HG03354 (cell line): ENCODE measurements at regions not wholly inside any gene's neighbourhood (a gene's known extent, or its start where the extent isn't known, plus 50 kb on each side); places are given as distances from the start of the nearest gene placed in this dataset.

ENCODE experiments used
- ATAC-seq: cut with Tn5 transposase; IDR thresholded peaks from one replicate; pipeline ENCODE4 v1.9.1; 2021; ENCODE audit warnings: mild to moderate bottlenecking; ENCODE audit not compliant: unreplicated experiment, poor library complexity, severe bottlenecking

- no peak for ATAC-seq
These were observed 199.9 kb downstream of the LACC1 start for GRCh38 chr13:44079413-44080205.

GRCh38 chr13:44084146-44084545 is 204.4 kb downstream of the LACC1 start:
- ATAC-seq = no peak

GRCh38 chr13:44086389-44086788 is 206.7 kb downstream of the LACC1 start:
- ATAC-seq = no peak

DNA sequence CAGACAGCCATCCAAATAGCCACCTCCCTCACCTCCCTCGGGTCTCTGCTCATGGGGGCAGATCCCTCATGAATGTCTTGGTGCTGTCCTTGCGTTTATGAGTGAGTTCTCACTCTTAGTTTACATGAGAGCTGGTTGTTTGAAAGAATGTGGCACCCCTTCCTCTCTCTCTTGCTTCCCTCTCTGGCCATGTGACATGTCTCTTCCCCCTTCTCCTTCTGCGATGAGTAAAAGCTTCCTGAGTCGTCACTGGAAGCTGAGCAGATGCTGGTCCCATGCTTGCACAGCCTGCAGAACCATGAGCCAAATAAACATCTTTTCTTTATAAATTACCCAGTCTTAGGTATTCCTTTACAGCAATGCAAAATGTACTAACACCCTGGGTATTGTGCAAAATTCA is 208.7 kb downstream of the LACC1 start:
- ATAC-seq = no peak

- no peak for ATAC-seq
These were observed 209.3 kb downstream of the LACC1 start for GRCh38 chr13:44088991-44089413.

DNA sequence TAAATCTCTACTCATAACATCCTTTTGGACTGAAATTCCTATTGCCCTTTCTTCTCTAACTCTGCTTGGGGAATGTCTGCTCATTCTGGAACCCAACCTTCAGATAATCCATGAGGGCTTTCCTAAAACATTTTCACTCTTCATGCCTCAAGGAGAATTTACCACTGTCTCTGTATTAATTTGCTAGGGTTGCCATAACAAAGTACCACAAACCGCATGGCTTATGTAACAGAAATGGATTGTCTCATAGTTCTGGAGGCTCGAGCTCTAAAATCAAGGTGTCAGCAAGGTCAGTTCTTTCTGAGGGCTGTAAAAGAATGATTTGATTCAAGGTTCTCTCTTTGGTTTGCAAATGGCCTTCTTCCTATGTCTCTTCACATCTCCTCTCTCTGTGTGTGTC is 209.7 kb downstream of the LACC1 start:
- no peak for ATAC-seq

DNA sequence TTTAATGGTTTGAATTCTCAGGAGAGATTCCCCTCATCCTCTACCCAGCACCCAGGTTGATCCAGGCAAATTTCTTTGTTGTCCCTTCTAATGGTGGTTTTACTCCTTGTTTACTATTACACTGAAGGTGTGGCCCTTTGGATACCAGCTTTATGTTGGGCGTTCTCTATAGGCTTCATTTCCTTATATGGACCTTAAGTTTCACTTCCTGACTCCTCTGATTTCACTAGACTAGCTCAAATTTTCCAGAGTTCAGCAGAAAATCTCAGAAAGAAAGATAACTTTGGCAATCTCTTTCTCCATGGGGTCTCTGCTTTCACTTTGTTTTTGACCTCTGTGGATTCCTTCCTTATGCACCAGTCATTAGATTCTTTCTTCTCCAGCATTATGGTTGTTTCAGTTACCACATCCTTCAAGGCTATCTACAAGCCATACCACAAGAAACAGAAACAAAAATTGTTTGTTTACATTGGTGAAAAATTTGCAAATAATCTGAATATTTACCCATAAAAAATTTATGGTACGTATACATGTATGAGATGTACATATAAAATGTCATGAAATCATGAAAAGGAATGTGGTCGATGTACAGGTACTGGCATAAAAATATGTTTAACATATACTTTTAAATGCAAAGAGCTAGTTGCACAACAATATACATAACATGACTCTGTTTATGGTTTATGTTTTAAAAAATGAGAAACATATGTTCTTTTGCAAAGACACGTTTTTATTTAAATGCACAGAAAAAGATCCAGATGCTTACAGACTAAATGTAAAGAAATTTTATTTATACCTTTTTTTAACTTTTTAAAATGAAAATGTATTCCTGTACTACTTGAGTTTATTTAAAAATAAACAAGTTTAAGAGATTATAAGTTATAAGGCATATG is 212.6 kb downstream of the LACC1 start:
- ATAC-seq = no peak

- no peak for ATAC-seq
These were observed 214.2 kb downstream of the LACC1 start for GRCh38 chr13:44093607-44094564.

- ATAC-seq = no peak
These were observed 217.2 kb downstream of the LACC1 start for GRCh38 chr13:44096901-44097300.

DNA sequence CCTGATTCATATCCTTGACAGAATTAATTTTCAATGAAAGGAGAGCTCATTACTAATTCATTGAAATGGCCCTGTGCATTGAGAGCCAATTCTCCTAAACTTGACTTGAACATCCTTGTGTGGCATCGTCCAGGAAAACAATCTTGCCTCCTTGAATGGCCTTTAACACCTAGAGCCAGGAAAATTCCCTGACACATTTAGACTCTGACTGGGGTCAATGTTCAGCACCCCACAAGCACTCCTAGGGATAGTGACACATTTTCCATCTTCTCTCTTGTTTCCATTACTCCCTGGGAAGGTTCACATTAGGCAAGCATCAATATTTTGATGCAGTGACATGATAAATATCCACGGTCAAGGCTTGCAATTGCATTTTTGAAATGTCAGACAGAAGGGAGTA is 218.9 kb downstream of the LACC1 start:
- ATAC-seq = no peak

GRCh38 chr13:44101347-44102083 is 221.8 kb downstream of the LACC1 start:
- ATAC-seq = no peak

DNA sequence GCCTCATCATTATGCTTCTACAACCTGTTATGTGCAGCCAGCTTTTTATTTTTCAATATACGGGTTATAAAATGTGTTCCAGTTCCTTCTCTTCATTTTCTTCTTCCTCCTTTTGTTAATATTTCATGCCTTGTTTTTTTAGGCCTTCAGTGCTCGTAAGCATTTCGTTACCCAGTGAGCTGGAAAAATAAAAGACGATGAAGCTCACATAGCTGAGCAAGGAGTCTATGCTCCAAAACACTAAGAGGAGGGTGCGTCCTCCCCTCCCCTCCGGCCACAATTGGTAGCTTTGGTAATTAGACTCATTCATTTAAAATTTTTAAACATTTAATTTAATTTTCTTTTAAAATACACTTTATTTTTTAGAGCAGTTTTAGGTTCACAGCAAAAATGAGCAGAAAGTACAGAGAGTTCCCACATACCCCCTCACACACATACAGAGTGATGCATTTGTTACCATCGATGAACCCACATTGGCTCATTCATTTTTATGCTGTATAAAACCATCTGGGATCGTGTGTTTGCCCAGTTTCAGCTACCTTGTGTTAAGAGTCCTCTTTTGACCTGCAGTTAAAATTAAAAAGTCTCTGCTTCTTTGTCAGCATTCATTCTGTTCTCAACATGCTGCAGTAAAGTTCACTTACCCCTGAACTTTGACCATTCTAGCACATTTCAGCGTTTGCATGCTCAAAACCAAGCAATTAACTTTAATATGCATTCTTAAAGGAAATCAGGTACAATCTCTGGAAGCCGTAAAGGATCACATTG is 223.9 kb downstream of the LACC1 start:
- no peak for ATAC-seq

DNA sequence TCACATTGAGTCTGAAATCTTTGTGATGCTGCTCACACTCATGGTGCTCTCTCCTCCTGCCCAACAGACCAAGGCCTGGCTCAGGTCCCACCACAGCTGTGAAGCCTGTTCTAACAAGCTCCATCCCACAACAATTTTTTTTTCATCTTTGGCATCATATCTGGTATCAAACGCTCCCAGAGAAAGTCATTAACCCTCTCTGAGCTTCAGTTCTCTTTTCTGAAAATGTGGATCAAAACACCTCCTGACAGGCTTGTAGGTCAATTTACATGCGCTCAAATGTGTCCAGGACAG is 224.4 kb downstream of the LACC1 start:
- ATAC-seq = no peak

DNA sequence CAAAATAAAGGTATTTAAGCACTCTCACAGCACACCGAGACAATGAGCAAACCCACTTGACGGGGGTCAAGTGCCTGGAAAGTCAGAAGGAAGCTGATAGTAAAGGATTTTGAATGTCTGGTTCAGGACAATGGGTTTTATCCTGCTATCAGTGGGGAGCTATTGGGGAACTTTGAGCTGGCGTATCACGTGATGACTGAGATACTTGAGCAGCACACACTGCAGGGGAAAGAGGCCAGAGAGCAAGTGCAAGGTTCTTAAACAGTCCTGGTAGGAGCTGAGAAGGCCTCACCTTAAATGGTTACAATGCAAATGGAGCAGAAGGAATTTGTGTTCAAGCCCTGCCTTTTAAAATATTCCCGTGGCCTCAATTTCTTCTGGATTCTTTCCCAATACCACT is 225.3 kb downstream of the LACC1 start:
- no peak for ATAC-seq

DNA sequence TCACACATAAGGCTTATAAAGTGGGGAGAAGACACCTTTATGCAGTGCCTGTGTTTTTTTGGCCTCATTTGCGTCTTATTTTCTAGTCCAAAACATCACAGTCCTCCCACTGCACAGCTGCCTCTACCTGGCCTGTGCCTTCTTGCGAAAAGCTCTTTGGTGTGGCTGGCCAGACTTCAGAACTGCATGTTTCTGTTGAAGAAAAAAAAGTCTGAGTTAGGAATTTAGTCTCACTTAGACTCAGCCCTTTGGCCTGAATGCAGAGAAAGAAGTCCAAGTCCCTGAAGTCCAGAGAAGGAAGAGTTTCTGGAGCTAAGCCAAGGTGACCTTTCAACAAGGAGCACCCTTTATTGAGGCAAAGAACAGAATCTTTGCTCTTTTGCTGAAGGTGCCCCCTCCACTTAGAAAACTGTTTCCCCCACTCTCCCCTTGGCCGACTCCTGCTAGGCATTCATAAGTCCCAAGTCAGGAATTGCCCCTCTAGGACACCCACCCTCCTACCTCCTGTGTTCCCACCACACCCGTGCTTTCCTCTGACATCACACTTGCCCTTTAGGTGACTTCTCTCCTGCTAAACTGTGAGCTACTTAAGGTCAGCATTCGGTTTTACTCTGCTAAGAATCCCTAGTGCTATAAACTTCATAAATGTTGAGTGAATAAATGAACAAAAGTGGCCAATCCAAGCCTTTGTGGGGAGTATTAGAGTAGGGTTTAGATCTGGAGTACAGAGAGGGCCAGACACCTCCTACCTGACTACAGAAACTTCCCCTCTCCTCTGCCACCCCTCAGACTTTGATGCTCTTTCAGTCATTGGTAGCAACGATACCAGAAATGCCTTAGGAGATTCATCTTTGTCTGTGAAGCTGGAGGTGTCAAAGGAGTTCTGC is 226.8 kb downstream of the LACC1 start:
- no peak for ATAC-seq

DNA sequence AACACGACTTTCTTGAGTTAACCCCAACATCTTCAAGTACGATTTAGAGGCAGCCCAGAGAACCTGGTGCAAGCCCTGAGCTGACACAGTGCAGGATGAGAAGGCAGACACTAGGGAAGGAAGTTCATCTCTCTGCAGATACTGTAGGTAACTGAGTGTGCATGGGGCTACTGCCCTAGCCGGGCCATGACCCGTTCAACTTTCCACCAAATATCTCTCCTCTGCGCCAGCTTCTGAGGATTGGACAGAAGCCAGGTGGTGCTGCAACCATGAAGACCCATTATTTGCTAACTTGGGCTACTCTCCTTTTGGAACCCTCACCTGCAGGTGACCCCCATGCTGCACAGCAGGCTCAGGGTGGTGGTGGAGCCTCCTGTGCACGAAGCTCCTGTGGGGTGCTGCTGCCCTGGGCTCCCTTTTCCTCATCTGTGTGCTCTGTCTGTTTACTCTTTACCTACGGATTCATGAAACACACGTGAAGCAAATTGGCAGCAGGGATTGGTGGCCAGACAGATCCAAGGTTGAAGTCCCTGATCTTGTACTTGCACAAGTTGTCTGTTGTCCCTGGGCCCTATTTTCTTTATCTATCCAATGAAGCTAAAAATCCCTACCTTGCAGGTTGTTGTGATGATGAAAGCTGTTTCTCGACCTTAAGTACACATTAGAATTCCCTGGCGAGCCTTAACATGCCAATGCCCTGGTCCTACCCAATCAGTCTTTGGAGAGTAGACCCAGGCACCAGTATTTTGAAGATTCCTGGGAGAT is 227.8 kb downstream of the LACC1 start:
- ATAC-seq = no peak

DNA sequence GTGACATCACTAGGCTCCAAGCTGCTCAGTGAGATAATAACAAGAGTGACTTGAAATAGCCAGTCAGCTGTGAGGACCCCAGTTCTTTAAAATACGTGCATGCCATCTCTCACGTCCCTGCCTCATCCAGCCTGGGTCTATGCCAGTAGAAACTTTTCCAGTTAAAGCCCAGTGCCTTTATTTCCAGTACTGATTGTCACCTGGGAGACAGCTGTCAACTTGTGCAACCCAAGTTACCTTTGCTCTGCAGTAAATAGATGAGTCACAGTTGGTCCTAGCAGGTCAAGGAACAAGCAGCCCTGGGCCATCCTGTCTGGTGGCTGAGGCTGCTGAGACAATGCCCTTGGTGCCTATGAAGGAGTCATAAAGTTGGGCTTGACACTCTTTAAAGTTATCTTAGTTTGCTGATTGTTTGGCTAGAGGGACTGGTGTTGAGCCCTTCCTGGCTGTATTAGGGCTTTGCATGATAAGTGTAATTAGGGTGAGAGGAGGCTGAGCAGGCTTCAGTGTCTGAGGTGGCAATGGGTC is 228.7 kb downstream of the LACC1 start:
- no peak for ATAC-seq
